Non-pigmented ciliary epithelial cell (primary cell): ENCODE measurements at regions not wholly inside any gene's neighbourhood (a gene's known extent, or its start where the extent isn't known, plus 50 kb on each side); places are given as distances from the start of the nearest gene placed in this dataset.

Experiments
- DNase-seq: peaks from one replicate; pipeline ENCODE4 v3.0.0-alpha.2; 2010; ENCODE audit warnings: low read depth

GRCh38 chr12:102781117-102781516 lies 135.9 kb downstream of the PAH start:
- DNase-seq, result no peak

- DNase-seq, result no peak
These were observed 141.0 kb downstream of the PAH start for GRCh38 chr12:102776041-102776440.

GRCh38 chr12:102769323-102769916 lies 147.6 kb downstream of the PAH start:
- DNase-seq, result peak; percentile 41

GRCh38 chr12:102766961-102767360 lies 150.1 kb downstream of the PAH start:
- no peak for DNase-seq

- DNase-seq, result peak; percentile 52
These were observed 151.3 kb downstream of the PAH start for GRCh38 chr12:102765736-102766135.

- DNase-seq, result no peak
These were observed 153.6 kb downstream of the PAH start for GRCh38 chr12:102763471-102763870.

GRCh38 chr12:102763061-102763460 lies 154.0 kb downstream of the PAH start:
- no peak for DNase-seq

GRCh38 chr12:102760322-102760721 lies 156.7 kb downstream of the PAH start:
- no peak for DNase-seq

- no peak for DNase-seq
These were observed 157.6 kb downstream of the PAH start for GRCh38 chr12:102759466-102759865.

GRCh38 chr12:102757882-102758226 lies 159.2 kb downstream of the PAH start:
- no peak for DNase-seq

GRCh38 chr12:102757154-102757881 lies 159.7 kb downstream of the PAH start:
- no peak for DNase-seq

GRCh38 chr12:102756530-102756929 lies 160.5 kb downstream of the PAH start:
- no peak for DNase-seq

- DNase-seq, result no peak
These were observed 161.8 kb downstream of the PAH start for GRCh38 chr12:102755266-102755665.

- DNase-seq, result no peak
These were observed 163.2 kb downstream of the PAH start for GRCh38 chr12:102753802-102754201.

GRCh38 chr12:102748704-102749103 lies 168.3 kb downstream of the PAH start:
- DNase-seq, result no peak

- DNase-seq, result no peak
These were observed 170.1 kb downstream of the PAH start for GRCh38 chr12:102746963-102747362.

- no peak for DNase-seq
These were observed 171.0 kb downstream of the PAH start for GRCh38 chr12:102745971-102746600.

- DNase-seq, result no peak
These were observed 175.8 kb downstream of the PAH start for GRCh38 chr12:102741196-102741595.

- DNase-seq, result peak; percentile 17
These were observed 176.7 kb downstream of the PAH start for GRCh38 chr12:102740141-102740955.

GRCh38 chr12:102736328-102736727 lies 180.7 kb downstream of the PAH start:
- no peak for DNase-seq

- DNase-seq, result no peak
These were observed 181.9 kb downstream of the PAH start for GRCh38 chr12:102735104-102735503.

- DNase-seq, result no peak
These were observed 186.0 kb downstream of the PAH start for GRCh38 chr12:102730996-102731395.
